ENCODE measurements at regions not wholly inside any gene's neighbourhood (a gene's known extent, or its start where the extent isn't known, plus 50 kb on each side); places are given as distances from the start of the nearest gene placed in this dataset.

DNA sequence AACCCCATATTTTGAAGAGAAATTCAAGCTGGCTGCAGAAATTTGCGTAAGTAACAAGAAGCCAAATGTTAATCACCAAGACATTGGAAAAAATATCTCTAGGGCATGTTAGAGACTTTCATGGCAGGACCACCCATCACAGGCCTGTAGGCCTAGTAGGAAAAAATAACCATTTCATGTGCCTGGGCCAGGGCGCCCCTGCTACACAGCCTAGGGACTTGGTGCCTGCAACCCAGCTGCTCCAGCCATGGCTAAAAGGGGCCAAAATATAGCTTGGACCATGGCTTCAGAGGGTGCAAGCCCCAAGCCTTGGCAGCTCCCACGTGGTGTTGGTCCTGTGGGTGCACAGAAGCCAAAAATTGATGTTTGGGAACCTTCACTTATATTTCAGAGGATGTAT, 167.7 kb upstream of the NMUR2 start:
- Mint-ChIP-seq H3K36me3 (ENCODE audit: insufficient read depth, unreplicated experiment) (no peaks in the 10 kb centered on the region), H3K27ac (ENCODE audit: low read depth, unreplicated experiment) (no peak overlapping the region), H3K4me3 (ENCODE audit: unreplicated experiment) (no peak overlapping the region), H3K4me1 (ENCODE audit: insufficient read depth, unreplicated experiment) (no peaks in the 10 kb centered on the region), H3K27me3 (ENCODE audit: insufficient read depth, unreplicated experiment) (no peaks in the 10 kb centered on the region), H3K9me3 (ENCODE audit: unreplicated experiment) (no peaks in the 10 kb centered on the region)
- BruUV-seq (replicated peaks): no TSS peak
- POLR2A ChIA-PET: no interaction called here
- no peak for DNase-seq (ENCODE audit: unreplicated experiment)
- intact Hi-C loops (cut with micrococcal nuclease): no loop called here
- TF ChIP-seq, protein P1, sequence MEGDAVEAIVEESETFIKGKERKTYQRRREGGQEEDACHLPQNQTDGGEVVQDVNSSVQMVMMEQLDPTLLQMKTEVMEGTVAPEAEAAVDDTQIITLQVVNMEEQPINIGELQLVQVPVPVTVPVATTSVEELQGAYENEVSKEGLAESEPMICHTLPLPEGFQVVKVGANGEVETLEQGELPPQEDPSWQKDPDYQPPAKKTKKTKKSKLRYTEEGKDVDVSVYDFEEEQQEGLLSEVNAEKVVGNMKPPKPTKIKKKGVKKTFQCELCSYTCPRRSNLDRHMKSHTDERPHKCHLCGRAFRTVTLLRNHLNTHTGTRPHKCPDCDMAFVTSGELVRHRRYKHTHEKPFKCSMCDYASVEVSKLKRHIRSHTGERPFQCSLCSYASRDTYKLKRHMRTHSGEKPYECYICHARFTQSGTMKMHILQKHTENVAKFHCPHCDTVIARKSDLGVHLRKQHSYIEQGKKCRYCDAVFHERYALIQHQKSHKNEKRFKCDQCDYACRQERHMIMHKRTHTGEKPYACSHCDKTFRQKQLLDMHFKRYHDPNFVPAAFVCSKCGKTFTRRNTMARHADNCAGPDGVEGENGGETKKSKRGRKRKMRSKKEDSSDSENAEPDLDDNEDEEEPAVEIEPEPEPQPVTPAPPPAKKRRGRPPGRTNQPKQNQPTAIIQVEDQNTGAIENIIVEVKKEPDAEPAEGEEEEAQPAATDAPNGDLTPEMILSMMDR (IDR thresholded peaks at IDR 0.05; ENCODE audit: unreplicated experiment): no peak
- CTCF ChIA-PET: interaction anchor here (0.7 to 2.8 kb wide), 4 partner anchors 12 to 576 kb away, joined by 3 to 14 read pairs (median 5); no protein-coding TSS in a partner anchor

DNA sequence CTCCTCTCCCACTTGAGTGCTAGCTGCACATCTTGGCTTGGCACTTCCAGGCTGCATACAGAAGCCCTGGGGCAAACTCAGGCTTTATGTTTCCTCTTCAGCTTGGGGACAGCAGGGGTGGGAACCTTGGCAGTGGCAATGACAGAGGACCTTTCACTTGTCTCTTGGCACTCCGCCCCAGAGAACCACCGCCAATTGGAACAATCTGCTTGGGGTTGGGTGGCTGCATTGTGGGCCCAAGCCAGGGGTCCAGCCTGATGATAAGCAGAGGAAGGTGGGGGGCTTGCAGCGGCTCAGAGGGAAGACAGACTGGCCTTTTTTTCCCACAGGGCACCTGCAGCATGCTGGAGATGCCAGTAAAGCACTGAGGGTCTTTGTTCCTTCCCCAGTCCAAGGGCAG, 179.0 kb upstream of the NMUR2 start:
- ChIA-PET POLR2A (no interaction called here), CTCF (interaction anchor here (0.6 to 0.7 kb wide), 2 partner anchors 20 to 231 kb away, joined by 3 read pairs; no protein-coding TSS in a partner anchor)
- Mint-ChIP-seq H3K4me3 (ENCODE audit: unreplicated experiment) (no peak overlapping the region), H3K27me3 (ENCODE audit: insufficient read depth, unreplicated experiment) (no peaks in the 10 kb centered on the region), H3K27ac (ENCODE audit: low read depth, unreplicated experiment) (no peak overlapping the region), H3K36me3 (ENCODE audit: insufficient read depth, unreplicated experiment) (no peaks in the 10 kb centered on the region), H3K4me1 (ENCODE audit: insufficient read depth, unreplicated experiment) (no peaks in the 10 kb centered on the region), H3K9me3 (ENCODE audit: unreplicated experiment) (peaks cover 21% of the 10 kb centered on the region)
- intact Hi-C loops (cut with micrococcal nuclease): no loop called here
- TF ChIP-seq, protein P1 (IDR thresholded peaks at IDR 0.05; ENCODE audit: unreplicated experiment): no peak
- no peak for DNase-seq (ENCODE audit: unreplicated experiment)
- no TSS peak for BruUV-seq (replicated peaks)

DNA sequence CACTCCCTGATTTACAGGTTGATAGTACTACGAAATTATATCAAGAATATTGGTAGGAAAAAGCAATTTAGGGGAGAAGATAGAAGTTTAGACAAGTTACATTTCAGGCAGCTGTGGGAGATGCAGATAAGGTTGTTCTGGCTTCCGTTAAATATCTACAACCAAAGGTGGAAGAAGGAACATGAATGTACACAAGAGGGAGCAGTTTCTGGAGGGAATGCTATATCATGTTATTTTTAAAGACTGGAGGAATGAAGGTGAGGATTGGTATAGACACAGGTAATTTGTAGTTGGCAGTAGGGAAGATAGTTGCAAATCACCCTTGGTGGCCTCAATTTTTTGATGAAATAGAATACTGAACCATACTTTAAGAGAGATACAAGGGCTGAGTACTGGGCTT, 187.3 kb upstream of the NMUR2 start:
- Mint-ChIP-seq H3K9me3 (ENCODE audit: unreplicated experiment) (peaks cover 10% of the 10 kb centered on the region), H3K4me1 (ENCODE audit: insufficient read depth, unreplicated experiment) (no peaks in the 10 kb centered on the region), H3K36me3 (ENCODE audit: insufficient read depth, unreplicated experiment) (no peaks in the 10 kb centered on the region), H3K27me3 (ENCODE audit: insufficient read depth, unreplicated experiment) (no peaks in the 10 kb centered on the region), H3K4me3 (ENCODE audit: unreplicated experiment) (no peak overlapping the region), H3K27ac (ENCODE audit: low read depth, unreplicated experiment) (no peak overlapping the region)
- ChIA-PET POLR2A (no interaction called here), CTCF (interaction anchor here (0.6 to 1.3 kb wide), 2 partner anchors 59 to 1365 kb away, joined by 3 read pairs; no protein-coding TSS in a partner anchor)
- intact Hi-C loops (cut with micrococcal nuclease): loop anchor here (1.0 kb wide), 1 partner anchor 556 kb away; no protein-coding TSS in a partner anchor
- peak; percentile 6 for DNase-seq (ENCODE audit: unreplicated experiment)
- no TSS peak for BruUV-seq (replicated peaks)
- TF ChIP-seq, protein P1 (IDR thresholded peaks at IDR 0.05; ENCODE audit: unreplicated experiment): peak; percentile 10

DNA sequence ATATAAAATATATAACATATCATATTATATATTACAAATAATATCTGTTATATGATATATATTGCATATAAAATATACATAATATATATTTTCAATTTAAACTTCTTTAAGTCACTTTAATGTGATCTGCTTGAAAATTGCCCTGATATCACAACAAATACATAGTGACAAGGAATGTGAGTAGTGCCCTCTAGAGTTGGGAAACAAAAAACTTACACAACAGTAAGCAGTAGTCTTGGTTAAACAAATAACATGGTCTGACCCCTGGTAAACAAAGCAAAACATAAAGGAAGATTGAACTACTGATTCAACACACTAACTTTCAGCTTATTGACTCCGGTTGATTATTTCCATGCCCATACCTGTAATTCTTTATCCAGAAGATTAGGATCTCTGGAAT, 188.3 kb upstream of the NMUR2 start:
- peaks cover 3% of the 10 kb centered on the region for H3K9me3 Mint-ChIP-seq (ENCODE audit: unreplicated experiment)
- ChIA-PET POLR2A (no interaction called here), CTCF (interaction anchor here (0.6 to 1.4 kb wide), 4 partner anchors 29 to 1330 kb away, joined by 3 to 6 read pairs (median 3); no protein-coding TSS in a partner anchor)

More for the DNA sequence above, 188.3 kb upstream of the NMUR2 start:
- TF ChIP-seq, protein P1 (IDR thresholded peaks at IDR 0.05; ENCODE audit: unreplicated experiment): peak; percentile 31
- intact Hi-C loops (cut with micrococcal nuclease): no loop called here
- no TSS peak for BruUV-seq (replicated peaks)
- Mint-ChIP-seq H3K4me3 (ENCODE audit: unreplicated experiment) (no peak overlapping the region), H3K4me1 (ENCODE audit: insufficient read depth, unreplicated experiment) (no peaks in the 10 kb centered on the region), H3K27me3 (ENCODE audit: insufficient read depth, unreplicated experiment) (no peaks in the 10 kb centered on the region), H3K27ac (ENCODE audit: low read depth, unreplicated experiment) (no peak overlapping the region), H3K36me3 (ENCODE audit: insufficient read depth, unreplicated experiment) (no peaks in the 10 kb centered on the region)
- DNase-seq (ENCODE audit: unreplicated experiment): peak; percentile 34
